HG03520 (cell line): ENCODE measurements at regions not wholly inside any gene's neighbourhood (a gene's known extent, or its start where the extent isn't known, plus 50 kb on each side); places are given as distances from the start of the nearest gene placed in this dataset.
"Not testable (repeated sequence)": the region's sequence is repeated elsewhere in the genome, so short reads cannot be mapped to it uniquely, and the experiment has no call there.

Experiments used
- ATAC-seq: cut with Tn5 transposase; IDR thresholded peaks from one replicate; pipeline ENCODE4 v1.9.1; 2021; ENCODE audit warnings: mild to moderate bottlenecking, moderate library complexity; ENCODE audit not compliant: unreplicated experiment

- ATAC-seq: no peak
Measured at GRCh38 chr22:48936391-48936790, 891.3 kb downstream of the BRD1 start.

GRCh38 chr22:48934446-48934845, 893.2 kb downstream of the BRD1 start:
- ATAC-seq: no peak

GRCh38 chr22:48931452-48931851, 896.2 kb downstream of the BRD1 start:
- no peak for ATAC-seq

- no peak for ATAC-seq
Measured at GRCh38 chr22:48929276-48929790, 898.3 kb downstream of the BRD1 start.

- no peak for ATAC-seq
Measured at GRCh38 chr22:48927591-48927990, 900.1 kb downstream of the BRD1 start.

- no peak for ATAC-seq
Measured at GRCh38 chr22:48926643-48927042, 901.0 kb downstream of the BRD1 start.

GRCh38 chr22:48926136-48926535, 901.5 kb downstream of the BRD1 start:
- no peak for ATAC-seq

- no peak for ATAC-seq
Measured at GRCh38 chr22:48925450-48925849, 902.2 kb downstream of the BRD1 start.

- ATAC-seq: no peak
Measured at GRCh38 chr22:48923996-48924395, 903.7 kb downstream of the BRD1 start.

- ATAC-seq: no peak
Measured at GRCh38 chr22:48923165-48923865, 904.4 kb downstream of the BRD1 start.

- ATAC-seq: no peak
Measured at GRCh38 chr22:48921411-48921903, 906.2 kb downstream of the BRD1 start.

GRCh38 chr22:48920776-48921241, 906.9 kb downstream of the BRD1 start:
- no peak for ATAC-seq

GRCh38 chr22:48919851-48920589, 907.7 kb downstream of the BRD1 start:
- ATAC-seq: no peak

GRCh38 chr22:48919187-48919590, 908.5 kb downstream of the BRD1 start:
- ATAC-seq: no peak

GRCh38 chr22:48918585-48919186, 909.0 kb downstream of the BRD1 start:
- ATAC-seq: no peak

- ATAC-seq: not testable (repeated sequence)
Measured at GRCh38 chr22:48912356-48913066, 915.2 kb downstream of the BRD1 start.

GRCh38 chr22:48911647-48912046, 916.0 kb downstream of the BRD1 start:
- ATAC-seq: not testable (repeated sequence)

- not testable (repeated sequence) for ATAC-seq
Measured at GRCh38 chr22:48911067-48911466, 916.6 kb downstream of the BRD1 start.

GRCh38 chr22:48908547-48908946, 919.1 kb downstream of the BRD1 start:
- ATAC-seq: no peak

GRCh38 chr22:48907591-48907990, 920.1 kb downstream of the BRD1 start:
- ATAC-seq: no peak
